ENCODE measurements at regions not wholly inside any gene's neighbourhood (a gene's known extent, or its start where the extent isn't known, plus 50 kb on each side); places are given as distances from the start of the nearest gene placed in this dataset.

DNA sequence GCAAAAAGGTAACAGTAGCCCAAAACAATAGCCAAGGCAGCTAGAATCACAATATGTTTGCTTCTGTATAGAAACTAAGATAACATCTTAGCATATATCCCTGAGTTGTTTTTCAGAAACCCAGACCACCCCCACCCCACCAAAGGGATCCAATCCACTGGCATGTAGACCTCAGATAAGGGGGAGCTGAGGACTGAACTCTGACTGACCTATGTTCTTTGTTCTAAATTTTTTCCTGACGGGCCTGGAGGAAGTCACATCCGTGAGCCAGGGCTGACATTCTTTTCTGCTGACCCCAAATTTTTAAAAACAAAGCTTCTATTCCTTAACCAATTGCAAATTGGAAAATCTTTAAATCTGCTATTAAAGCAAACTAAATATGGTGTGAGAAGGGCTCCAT lies 493.9 kb upstream of the IGFBP3 start:
- CTCF ChIA-PET: no interaction called here

DNA sequence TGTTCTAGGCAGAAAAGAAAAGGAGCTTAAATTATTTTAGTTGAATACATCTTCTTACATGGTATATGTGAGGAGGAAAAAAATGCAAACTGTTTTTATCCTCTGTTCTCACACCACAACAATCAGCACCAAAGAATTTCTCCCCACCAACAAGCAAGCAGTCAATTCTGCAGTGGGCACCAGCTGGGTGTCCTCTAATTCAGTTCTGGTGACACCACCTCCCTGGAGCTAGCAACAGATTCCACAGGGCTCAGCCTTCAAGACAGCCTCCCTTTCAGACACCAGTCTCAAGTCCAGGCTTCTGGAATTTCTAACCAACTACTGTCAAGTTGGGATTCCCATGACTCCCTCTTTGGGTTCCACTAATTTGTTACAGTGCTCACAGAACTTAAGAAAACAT lies 490.2 kb upstream of the IGFBP3 start:
- no peak for ATAC-seq (ENCODE audit: poor library complexity)
- CTCF ChIA-PET: no interaction called here
- H3K36me3 Mint-ChIP-seq (ENCODE audit: low read depth): no peaks in the 10 kb centered on the region

More for the DNA sequence above, 493.9 kb upstream of the IGFBP3 start:
- no peaks in the 10 kb centered on the region for H3K36me3 Mint-ChIP-seq (ENCODE audit: low read depth)
- H3K4me3 Mint-ChIP-seq: no peak overlapping the region
- H3K27ac Mint-ChIP-seq: no peak overlapping the region
- POLR2A ChIA-PET: no interaction called here
- intact Hi-C loops (cut with DNase I, micrococcal nuclease): no loop called here
- Histone ChIP-seq H3K9me3 (ENCODE audit: control insufficient read depth in 1 of 2, insufficient read depth in 1 of 2, low read length in 2 of 2) (peaks cover 0 to 4% of the 10 kb centered on the region in 2 experiments), H3K27me3 (ENCODE audit: control insufficient read depth in 1 of 2, insufficient read depth in 2 of 2, low read length in 2 of 2) (no peaks in the 10 kb centered on the region), H3K4me3 (ENCODE audit: low read length) (no peak overlapping the region), H3K4me1 (ENCODE audit: insufficient read depth, low read length) (no peaks in the 10 kb centered on the region), H3K27ac (ENCODE audit: low read depth in 1 of 2, low read length in 2 of 2) (no peak overlapping the region), H3K36me3 (ENCODE audit: insufficient read depth, low read length) (no peaks in the 10 kb centered on the region)
- peaks cover 4% of the 10 kb centered on the region for H3K9me3 Mint-ChIP-seq
- H3K4me1 Mint-ChIP-seq (ENCODE audit: low read depth): no peaks in the 10 kb centered on the region
- no peaks in the 10 kb centered on the region for H3K27me3 Mint-ChIP-seq
- TF ChIP-seq, protein P1, sequence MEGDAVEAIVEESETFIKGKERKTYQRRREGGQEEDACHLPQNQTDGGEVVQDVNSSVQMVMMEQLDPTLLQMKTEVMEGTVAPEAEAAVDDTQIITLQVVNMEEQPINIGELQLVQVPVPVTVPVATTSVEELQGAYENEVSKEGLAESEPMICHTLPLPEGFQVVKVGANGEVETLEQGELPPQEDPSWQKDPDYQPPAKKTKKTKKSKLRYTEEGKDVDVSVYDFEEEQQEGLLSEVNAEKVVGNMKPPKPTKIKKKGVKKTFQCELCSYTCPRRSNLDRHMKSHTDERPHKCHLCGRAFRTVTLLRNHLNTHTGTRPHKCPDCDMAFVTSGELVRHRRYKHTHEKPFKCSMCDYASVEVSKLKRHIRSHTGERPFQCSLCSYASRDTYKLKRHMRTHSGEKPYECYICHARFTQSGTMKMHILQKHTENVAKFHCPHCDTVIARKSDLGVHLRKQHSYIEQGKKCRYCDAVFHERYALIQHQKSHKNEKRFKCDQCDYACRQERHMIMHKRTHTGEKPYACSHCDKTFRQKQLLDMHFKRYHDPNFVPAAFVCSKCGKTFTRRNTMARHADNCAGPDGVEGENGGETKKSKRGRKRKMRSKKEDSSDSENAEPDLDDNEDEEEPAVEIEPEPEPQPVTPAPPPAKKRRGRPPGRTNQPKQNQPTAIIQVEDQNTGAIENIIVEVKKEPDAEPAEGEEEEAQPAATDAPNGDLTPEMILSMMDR (IDR thresholded peaks at IDR 0.05): no peak
- DNase-seq: no peak
- ATAC-seq (ENCODE audit: poor library complexity): no peak

DNA sequence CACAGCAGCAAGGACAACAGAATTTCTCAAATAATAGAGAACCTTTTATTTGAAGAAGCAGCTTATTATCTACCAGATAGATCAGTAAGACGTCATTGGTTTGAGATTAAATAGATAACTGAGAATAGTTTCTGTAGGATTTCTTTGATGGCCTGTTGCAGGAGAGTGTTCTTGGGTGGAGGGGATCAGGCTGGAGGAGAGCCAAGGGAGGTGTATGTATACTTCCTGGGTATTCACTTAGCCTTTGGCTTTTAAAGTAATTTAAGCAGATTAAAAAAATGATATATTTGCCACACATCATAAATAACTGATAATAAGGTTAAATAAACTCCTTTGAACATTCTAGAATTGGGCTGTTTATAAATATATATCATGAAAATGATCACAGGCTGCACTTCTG lies 486.1 kb upstream of the IGFBP3 start:
- H3K36me3 ChIP-seq (ENCODE audit: insufficient read depth, low read length): no peaks in the 10 kb centered on the region
- TF ChIP-seq, protein P1 (IDR thresholded peaks at IDR 0.05): no peak
- H3K27me3 ChIP-seq (ENCODE audit: control insufficient read depth in 1 of 2, insufficient read depth in 2 of 2, low read length in 2 of 2): no peaks in the 10 kb centered on the region
- Mint-ChIP-seq H3K36me3 (ENCODE audit: low read depth) (no peaks in the 10 kb centered on the region), H3K4me3 (no peak overlapping the region), H3K27me3 (no peaks in the 10 kb centered on the region), H3K4me1 (ENCODE audit: low read depth) (no peaks in the 10 kb centered on the region), H3K27ac (no peak overlapping the region), H3K9me3 (peaks cover 3% of the 10 kb centered on the region)
- ChIA-PET CTCF (no interaction called here), POLR2A (no interaction called here)
- DNase-seq (no peak), ATAC-seq (ENCODE audit: poor library complexity) (no peak)
- H3K4me1 ChIP-seq (ENCODE audit: insufficient read depth, low read length): no peaks in the 10 kb centered on the region
- no peak overlapping the region for H3K27ac ChIP-seq (ENCODE audit: low read depth in 1 of 2, low read length in 2 of 2)
- H3K9me3 ChIP-seq (ENCODE audit: control insufficient read depth in 1 of 2, insufficient read depth in 1 of 2, low read length in 2 of 2): no peaks in the 10 kb centered on the region
- intact Hi-C loops (cut with DNase I, micrococcal nuclease): no loop called here
- H3K4me3 ChIP-seq (ENCODE audit: low read length): no peak overlapping the region

More for the DNA sequence above, 490.2 kb upstream of the IGFBP3 start:
- DNase-seq: no peak
- no peak overlapping the region for H3K27ac Mint-ChIP-seq
- H3K9me3 ChIP-seq (ENCODE audit: control insufficient read depth in 1 of 2, insufficient read depth in 1 of 2, low read length in 2 of 2): peaks cover 0 to 4% of the 10 kb centered on the region in 2 experiments
- H3K9me3 Mint-ChIP-seq: peaks cover 4% of the 10 kb centered on the region
- TF ChIP-seq, protein P1 (IDR thresholded peaks at IDR 0.05): no peak
- H3K36me3 ChIP-seq (ENCODE audit: insufficient read depth, low read length): no peaks in the 10 kb centered on the region
- no peak overlapping the region for H3K4me3 Mint-ChIP-seq
- intact Hi-C loops (cut with DNase I, micrococcal nuclease): no loop called here
- no peak overlapping the region for H3K4me3 ChIP-seq (ENCODE audit: low read length)
- no peaks in the 10 kb centered on the region for H3K27me3 Mint-ChIP-seq
- no peaks in the 10 kb centered on the region for H3K27me3 ChIP-seq (ENCODE audit: control insufficient read depth in 1 of 2, insufficient read depth in 2 of 2, low read length in 2 of 2)
- POLR2A ChIA-PET: no interaction called here
- no peak overlapping the region for H3K27ac ChIP-seq (ENCODE audit: low read depth in 1 of 2, low read length in 2 of 2)
- no peaks in the 10 kb centered on the region for H3K4me1 Mint-ChIP-seq (ENCODE audit: low read depth)
- H3K4me1 ChIP-seq (ENCODE audit: insufficient read depth, low read length): no peaks in the 10 kb centered on the region

All from CD4-positive, alpha-beta T cell (primary cell).